GM19463 (cell line): ENCODE measurements at regions not wholly inside any gene's neighbourhood (a gene's known extent, or its start where the extent isn't known, plus 50 kb on each side); places are given as distances from the start of the nearest gene placed in this dataset.

Source experiments
- ATAC-seq: cut with Tn5 transposase; IDR thresholded peaks from one replicate; pipeline ENCODE4 v1.9.1; 2021; ENCODE audit warnings: mild to moderate bottlenecking, moderate library complexity; ENCODE audit not compliant: unreplicated experiment

DNA sequence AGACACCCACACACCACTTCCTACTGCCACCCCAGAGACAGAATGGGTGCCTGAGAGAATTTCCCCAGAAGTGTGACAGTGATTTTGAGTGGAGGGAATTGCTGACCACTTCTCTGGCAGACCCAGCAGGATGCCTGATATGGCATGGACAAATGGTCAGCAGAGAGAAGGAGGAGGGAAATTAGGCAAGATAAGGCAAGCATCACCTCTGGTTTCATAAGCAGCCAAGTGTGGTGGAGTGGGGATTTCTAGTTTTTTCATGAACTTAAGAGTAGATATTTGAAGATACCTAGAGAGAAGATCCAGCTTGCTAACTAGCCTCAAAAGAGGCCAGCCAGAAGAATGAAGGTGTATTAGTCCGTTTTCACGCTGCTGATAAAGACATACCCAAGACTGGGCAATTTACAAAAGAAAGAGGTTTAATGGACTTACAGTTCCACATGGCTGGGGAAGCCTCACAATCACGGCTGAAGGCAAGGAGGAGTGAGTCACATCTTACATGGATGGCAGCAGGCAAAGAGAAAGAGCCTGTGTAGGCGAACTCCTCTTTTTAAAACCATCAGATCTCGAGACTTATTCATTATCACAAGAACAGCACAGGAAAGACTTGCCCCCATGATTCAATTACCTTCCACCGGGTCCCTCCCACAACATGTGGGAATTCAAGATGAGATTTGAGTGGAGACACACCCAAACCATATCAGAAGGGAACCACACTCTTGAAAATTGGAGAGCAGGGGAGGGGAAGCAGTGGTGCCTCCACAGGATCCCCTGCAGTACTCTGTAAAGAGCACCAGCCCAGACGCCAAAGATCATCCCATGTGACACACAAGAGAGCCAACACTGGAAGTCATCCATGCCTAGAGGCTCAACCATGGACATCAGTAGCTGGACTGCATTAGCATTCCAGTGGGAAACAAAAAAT lies 64.2 kb downstream of the RBM43 start:
- no peak for ATAC-seq

DNA sequence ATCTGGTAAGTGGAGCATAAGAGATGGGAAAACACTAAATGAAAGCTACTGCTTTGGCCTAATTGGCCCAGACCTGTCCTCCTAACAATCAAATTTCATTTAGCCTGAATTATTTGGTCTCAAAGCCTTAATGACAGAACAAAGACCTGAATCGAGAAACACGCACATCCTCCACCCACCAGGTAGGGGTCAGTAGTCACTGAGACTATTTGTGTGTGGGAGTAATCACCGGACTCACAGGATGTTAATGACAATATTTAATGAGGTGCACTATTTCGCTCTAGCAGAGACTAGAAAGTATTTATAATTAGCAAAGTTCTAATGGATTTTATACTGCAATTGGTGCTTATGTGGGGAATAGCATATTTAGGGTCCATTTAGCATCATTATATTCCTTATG lies 68.1 kb downstream of the RBM43 start:
- ATAC-seq = no peak

DNA sequence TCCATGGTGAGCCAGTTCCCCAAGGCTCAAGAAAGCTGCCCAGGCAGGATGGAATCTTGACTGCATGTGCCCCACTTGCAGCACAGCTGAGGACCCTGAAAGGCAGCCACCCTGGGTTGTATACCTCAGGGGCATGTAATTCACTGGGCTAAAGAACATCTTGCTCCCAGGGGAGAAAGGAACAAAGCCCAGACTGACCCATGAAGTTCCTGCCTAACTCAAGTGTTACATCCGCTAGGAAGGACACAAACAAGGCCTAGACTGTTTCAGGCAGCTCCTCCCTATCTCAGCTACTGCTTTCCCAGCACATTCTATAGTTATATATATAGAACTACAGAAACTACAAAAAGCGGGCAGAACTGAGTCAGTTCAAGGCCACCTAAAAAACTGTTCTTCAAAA lies 69.0 kb downstream of the RBM43 start:
- no peak for ATAC-seq

DNA sequence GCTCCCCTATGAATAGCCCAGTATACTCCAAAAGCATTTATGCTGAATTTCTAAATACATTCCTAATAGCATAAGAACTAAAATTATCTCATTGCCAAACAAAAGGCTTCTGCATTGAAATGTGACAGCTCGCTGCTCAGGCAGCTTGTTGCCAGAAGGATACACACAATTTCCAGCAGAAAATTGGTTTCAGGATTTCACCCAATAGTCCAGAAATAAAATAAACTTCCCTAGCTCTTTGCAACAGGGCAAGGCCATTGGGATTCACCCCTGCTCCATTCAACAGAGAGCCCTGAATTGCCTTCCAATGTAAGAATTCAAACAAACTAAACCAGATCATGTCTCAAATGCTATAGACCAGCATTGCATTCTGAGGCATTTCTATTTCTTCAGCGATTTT lies 70.7 kb downstream of the RBM43 start:
- no peak for ATAC-seq

DNA sequence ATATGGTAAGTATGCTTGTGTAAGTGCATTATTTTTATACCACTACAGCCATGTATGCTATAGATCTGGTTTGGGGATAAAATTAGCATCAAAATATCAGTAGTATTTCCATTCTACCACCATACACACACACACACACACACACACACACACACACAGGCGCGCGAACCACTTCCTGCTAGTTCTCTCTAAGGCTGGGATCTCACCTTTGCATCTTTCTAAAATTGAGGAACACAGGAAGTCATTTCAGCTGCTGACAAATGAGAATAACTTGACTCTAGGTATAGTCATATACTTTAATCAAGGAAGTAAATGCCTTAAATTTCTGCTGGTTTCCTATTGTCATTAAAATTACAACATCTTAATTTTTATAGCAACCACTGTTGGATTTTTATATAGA lies 72.5 kb downstream of the RBM43 start:
- ATAC-seq = no peak

DNA sequence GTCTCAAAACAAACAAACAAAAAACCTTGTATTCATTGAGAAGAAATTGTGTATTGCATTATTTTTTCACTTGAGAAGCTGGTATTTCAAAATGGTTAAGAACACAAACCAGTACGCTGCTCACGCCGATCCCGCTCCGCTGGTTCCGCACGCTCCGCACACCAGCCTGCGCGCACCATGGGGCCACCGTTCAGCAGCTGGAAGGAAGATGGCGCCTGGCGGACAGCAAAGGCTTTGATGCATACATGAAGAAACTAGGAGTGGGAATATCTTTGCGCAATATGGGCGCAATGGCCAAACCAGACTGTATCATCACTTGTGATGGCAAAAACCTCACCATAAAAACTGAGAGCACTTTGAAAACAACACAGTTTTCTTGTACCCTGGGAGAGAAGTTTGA lies 75.7 kb downstream of the RBM43 start:
- ATAC-seq = no peak

DNA sequence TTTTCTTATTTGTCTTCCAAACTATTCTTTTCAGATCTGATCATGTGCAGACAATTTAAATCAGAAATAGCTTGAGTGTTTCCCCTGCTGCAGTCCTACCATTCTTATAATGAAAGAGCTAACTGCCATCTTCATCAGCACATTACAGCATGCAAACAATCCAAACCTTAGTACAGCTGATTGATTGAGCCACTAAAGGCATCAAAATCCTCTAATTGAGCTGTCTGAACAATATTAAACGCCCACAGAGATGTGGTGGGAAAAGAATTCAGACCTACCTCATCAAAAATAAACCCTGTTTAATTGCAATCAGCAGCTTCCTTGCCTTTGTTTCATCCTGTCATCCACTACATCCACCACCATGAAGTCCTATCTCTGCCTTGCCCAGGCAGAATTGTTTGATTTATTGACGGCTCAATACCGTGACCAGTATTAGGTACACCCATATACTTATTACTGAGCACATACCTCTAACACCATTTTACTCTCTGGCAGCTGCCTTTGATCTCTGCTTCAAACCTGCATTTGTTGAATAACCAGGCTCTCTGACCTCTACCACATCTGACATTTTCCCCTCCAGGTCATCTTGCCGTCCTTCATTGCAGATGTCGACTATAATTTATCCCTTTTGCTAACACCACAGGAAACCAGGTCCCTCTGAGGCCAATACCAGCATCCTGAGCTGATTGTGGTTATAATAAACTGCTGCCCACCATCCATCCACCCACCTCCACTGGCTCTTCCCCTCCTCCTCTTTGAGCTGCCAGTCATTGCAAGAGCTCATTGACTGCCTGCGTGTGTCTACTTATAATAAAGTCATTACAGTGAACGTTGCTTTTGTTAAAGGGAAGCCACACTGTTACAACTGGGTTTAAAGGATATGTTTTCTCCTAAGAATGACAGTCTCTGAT lies 78.5 kb downstream of the RBM43 start:
- no peak for ATAC-seq

DNA sequence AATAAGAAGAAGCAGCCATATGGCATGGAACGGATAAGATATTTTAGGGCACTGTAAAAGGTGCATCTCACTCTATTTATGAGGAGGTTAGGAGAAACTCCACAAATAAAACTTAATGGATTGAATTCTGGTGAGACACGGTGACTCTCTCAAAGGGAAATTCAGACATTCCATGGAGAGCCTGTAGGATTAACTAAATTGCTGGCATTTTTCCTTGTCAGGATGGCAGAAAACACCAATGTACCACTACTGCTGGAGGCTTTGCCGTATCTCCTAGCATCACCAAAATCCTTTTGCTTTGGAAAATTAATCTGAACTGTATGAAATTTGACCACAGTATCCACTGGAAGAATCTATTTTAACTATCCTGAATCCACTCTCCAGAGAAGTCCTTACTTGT lies 79.3 kb downstream of the RBM43 start:
- no peak for ATAC-seq

DNA sequence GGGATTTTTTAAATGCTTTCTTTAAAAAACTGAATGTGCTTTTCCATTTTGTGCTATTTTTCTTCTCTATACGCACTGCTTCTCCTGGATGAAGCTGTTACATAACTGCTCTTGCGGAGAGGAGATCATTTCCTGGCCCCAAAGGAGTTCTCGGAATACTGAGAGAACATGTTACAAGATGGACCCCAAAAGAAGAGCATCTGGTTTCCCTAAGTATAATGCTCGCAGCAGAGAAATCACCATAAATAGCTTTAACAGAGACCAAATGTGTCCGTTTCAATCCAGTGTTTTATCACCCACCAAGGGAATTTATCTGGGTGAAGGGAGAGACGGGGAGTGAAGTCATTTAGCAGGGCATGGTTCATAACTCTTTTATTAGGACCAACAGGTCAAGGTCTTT lies 80.1 kb downstream of the RBM43 start:
- ATAC-seq = no peak

DNA sequence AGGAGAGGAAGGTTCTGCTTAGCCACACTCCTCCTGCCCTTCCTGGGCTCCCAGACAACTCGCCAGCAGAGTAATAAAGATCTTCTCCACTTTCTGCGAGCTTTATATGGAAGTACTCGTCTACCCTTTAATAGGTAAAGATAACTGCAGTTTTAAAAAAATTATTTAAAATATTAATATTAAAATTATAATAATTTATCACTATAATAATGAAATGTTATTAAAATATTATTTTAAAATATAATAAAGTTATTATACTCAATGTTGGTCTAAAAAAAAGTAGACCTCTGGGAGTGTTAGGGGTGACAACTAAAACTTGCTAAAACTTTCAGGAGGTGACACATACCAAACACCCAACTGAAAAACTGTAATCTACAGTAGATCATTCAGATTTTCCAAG lies 81.5 kb downstream of the RBM43 start:
- ATAC-seq = no peak

DNA sequence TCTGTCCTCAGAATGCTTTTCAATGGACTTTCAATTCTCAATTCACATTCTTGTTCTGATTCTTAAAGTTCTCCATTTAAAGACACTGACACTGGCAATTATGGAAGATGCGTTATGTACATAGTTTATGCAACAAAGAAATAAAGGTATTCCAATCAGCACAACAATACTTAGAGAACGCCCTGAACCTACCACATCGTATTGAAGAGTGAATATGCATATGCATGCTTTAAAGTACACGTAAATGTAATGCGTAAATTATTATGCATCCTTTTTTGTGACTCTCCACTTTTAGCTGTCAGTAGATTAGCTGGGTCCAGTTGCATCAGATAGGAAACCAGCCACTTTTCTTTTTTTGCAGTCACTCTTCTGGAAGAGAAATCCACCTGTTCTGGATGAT lies 83.5 kb downstream of the RBM43 start:
- ATAC-seq = no peak

DNA sequence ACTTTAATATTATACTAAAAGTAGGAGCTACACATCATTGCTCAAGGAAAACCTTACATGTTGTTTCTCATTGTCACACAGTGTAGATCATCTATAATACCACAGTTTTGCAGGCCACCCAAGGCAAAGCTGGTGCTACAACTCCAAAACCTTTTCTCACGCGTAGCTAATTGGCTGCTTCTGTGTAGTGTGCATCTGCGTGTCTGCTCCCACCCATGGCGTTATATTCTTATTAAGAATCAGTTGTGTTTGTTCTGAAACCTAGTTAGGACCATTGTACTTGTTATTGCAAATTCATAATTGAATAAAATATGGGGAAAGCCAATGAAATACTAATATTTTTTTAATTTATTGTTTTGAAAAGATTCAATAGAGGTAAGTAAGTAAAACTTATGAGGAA lies 83.9 kb downstream of the RBM43 start:
- no peak for ATAC-seq

DNA sequence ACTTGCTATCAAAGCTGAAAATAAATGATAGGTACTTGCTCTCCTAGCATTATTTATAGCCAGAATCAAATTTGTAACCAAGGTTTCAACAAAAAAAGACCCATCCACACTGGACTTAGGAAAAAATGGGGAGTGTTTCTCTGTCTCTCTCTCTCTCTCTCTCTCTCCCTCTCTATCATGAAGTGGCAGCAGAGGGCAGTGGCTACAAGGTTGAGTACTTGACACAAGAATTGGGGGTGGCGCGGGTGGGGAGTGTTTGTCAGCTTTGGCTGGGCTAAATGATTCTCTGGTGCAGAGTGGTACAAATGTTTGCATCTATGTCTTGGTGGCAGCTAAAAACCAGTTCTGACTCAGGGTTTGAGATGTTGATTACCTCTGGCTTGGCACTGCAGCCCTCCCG lies 85.0 kb downstream of the RBM43 start:
- ATAC-seq = no peak

DNA sequence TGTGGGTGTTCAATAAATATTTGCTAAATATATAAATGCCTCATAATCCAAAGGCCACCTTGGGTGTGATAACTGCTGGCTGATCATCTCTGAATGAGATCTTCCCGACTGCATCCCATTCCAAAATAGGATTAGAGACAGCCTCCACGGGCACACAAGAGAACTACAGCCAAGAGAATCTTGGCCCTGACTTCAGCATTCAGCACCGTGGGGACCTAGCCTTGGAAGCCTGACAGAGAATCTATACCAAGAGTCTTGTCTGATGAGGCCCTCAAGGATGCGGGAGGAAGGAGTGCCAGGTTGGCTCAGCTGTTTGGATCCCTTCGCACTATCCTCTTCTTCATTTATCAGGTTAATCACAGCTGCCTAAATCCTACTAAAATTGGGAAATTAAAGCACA lies 85.8 kb downstream of the RBM43 start:
- no peak for ATAC-seq

DNA sequence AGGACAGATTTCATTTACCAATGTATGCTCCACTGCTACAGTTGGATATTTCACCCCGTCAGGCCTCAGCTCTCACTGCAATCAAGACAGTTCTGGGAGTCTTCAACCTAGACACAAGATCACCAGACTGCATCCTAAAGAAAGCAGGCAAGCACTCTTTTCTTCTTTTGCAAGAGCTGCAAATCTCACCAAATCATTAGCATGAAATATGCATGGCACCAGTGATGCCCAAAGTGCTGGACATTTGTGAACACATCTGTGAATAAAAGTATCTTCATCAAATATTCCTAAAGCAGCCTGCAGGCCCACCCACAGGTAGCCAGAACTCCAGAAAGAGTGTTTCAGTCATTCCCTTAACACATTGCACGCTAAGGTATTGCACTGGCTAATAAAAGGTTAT lies 87.5 kb downstream of the RBM43 start:
- no peak for ATAC-seq

DNA sequence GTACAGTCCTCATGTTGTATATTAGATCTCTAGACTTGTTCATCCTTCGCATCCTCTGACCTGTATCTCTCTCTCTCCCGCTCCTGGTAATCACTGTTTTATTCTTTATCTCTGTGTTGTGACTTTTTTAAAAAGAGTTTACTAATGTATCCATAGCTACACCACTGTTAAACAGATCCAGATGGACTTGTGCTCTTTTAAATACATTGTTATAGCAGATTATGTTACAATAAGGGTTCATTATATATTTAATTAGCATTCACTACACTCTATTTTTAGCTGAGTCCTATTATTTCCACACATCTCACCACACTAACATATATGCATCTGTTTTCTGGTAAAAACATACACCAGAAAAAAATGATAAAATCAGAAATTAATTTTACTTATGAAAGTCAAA lies 90.5 kb downstream of the RBM43 start:
- ATAC-seq = no peak

DNA sequence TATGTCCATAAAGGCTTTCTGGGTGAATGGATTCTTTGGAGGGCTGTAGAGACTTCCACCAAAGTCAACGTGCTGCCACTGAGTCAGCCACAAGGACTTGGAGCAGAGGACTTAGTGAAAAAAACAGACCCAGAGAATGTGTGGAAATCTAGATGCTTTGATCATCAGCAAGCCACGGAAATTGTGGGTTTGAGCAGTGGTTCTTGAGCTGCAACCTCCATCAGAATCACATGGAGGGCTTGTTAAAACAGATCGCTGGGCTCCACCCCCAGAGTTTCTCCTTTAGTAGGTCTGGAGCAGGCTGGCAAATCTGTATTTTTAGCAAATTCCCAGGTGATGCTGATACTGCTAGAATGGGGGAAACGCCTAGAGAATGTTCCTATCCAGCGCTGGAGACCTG lies 95.3 kb downstream of the RBM43 start:
- ATAC-seq = no peak

DNA sequence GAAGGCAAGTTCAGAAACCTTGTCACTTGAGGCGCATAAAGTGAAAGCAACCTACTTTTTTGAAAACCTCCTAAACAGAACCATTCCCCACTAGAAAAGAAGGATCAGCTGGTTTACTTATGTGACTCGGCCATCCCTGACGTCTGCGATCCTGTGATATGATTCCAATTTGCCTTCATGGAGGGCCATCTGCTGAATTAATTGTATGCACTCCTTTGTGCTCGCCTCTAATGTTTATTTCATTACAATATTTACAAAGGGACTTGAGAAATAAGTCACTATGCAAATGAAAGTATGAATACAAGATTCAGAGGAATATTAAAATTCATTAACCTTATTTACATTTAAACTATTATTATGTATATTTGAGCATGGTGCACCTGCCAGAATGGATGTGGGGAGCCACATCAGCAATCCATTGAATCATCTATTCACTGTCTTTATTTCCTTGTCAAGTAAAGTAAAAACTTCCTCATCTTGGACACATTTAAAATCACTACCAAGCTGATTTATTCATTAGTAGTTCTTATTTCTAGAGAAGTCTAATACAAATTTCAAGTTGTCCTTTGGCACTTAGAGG lies 96.5 kb downstream of the RBM43 start:
- no peak for ATAC-seq

DNA sequence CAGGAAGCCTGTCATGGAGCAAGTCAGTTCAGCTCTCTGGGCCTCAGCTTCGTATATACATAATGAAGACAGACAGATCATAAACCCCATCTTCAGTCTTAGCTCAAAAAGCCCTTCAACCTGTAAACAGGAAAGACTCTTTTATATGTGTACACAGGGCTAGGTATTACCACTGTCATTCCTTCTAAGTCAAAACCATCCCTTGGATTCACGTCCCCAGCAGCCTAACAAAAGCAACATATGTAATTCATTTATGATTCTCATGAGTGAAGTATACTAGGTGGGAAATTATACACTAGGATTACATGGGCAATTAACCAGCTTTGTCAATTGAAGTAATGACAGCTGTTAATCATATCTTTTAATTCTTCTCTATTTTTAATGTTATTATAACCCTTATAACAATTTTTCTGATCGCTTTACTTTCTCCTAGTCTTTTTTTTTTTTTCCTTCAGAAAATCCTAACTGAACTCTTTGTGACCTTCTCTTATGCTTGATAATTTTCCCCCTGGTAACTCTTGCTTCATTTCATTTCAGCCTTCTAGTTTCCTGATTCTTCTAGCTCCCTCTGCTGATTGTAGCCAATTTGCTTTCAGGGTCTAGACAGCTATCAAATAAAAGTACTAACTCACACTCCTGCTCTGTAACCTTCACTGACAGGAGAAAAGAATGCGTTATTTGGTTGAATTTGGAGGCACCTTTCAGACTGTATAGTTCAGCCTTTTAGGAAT lies 99.7 kb downstream of the RBM43 start:
- ATAC-seq = no peak

DNA sequence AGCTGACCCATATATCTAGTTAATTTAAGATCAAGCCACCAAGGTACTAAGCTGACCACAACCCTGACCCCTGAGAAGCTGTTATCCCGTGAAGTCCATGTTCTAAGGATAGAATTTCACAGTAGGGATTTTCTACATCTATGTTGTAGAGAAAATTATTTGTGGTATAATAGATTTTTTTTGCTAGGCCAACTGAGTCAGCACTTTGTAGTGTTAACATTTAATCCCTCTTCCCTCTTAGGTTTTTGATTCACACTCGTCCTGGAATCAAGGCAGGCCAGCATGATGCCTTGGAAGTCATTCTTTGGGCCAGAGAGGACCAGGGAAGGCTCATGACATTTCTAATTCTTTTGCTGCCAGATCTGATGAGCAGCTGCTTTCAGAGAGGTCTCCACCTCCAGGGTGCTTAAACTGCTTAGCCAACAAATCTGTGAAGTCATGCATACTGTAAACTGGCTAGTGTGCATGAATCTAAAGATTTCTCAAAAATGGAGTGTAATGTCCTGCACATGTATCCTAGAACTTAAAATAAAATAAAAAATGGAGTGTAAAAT lies 102.5 kb downstream of the RBM43 start:
- ATAC-seq = no peak
